HepG2 (cell line): ENCODE measurements at regions not wholly inside any gene's neighbourhood (a gene's known extent, or its start where the extent isn't known, plus 50 kb on each side); places are given as distances from the start of the nearest gene placed in this dataset.

Experiments used
- ATAD3A ChIP-seq: sonication (generic); formaldehyde crosslinking; IDR thresholded peaks from 2 replicates; pipeline ENCODE4 v1.4.0; 2020; ENCODE audit warnings: missing genetic modification reagents
- BRF2 ChIP-seq: sonication (generic); formaldehyde crosslinking; IDR thresholded peaks from 2 replicates; pipeline ENCODE4 v1.8.1; 2022; ENCODE audit warnings: mild to moderate bottlenecking, missing genetic modification reagents
- DPF2 ChIP-seq: sonication (generic); formaldehyde crosslinking; IDR thresholded peaks from 2 replicates; pipeline ENCODE4 v1.4.0; 2020; ENCODE audit warnings: mild to moderate bottlenecking, low read depth, missing genetic modification reagents, borderline replicate concordance
- FOSL1 ChIP-seq: sonication (generic); formaldehyde crosslinking; IDR thresholded peaks from 2 replicates; pipeline ENCODE4 v1.9.0; 2021; ENCODE audit warnings: missing genetic modification reagents, borderline replicate concordance
- HNF4A ChIP-seq: sonication (generic); formaldehyde crosslinking; IDR thresholded peaks from 2 replicates; pipeline ENCODE4 v1.4.0; 2020; ENCODE audit warnings: missing genetic modification reagents
- HNF4G ChIP-seq, 2 experiments: sonication (generic) in 1 of 2; formaldehyde crosslinking in 1 of 2; IDR thresholded peaks; 2 replicates each; pipeline versions ENCODE4 v1.4.0 to v1.6.1; 2011 to 2020; ENCODE audit warnings: borderline replicate concordance in 2 of 2, low read depth in 2 of 2, mild to moderate bottlenecking in 2 of 2, low read length in 1 of 2, missing genetic modification reagents in 1 of 2, moderate library complexity in 1 of 2
- HOXA5 ChIP-seq: sonication (generic); formaldehyde crosslinking; IDR thresholded peaks from 2 replicates; pipeline ENCODE4 v1.4.0; 2020; ENCODE audit warnings: missing genetic modification reagents
- JUN ChIP-seq: sonication (generic); formaldehyde crosslinking; IDR thresholded peaks from 2 replicates; pipeline ENCODE4 v1.4.0; 2020; ENCODE audit warnings: mild to moderate bottlenecking, missing genetic modification reagents
- KDM1A ChIP-seq: IDR thresholded peaks from 2 replicates; pipeline ENCODE4 v1.6.1; 2016; ENCODE audit warnings: missing compliant biosample characterization
- KMT2B ChIP-seq: IDR thresholded peaks from 2 replicates; pipeline ENCODE4 v1.6.1; 2016; ENCODE audit warnings: missing genetic modification reagents, missing compliant biosample characterization
- MAZ ChIP-seq, 2 experiments: sonication (generic) in 1 of 2; formaldehyde crosslinking in 1 of 2; IDR thresholded peaks; 2 replicates each; pipeline versions ENCODE4 v1.5.0 to v1.6.1; 2012 to 2020; ENCODE audit warnings: low read depth in 2 of 2, mild to moderate bottlenecking in 2 of 2, borderline replicate concordance in 1 of 2, improper control_type of control experiment in 1 of 2, low read length in 1 of 2, missing genetic modification reagents in 1 of 2, moderate library complexity in 1 of 2
- MED8 ChIP-seq: sonication (generic); formaldehyde crosslinking; IDR thresholded peaks from 2 replicates; pipeline ENCODE4 v1.8.1; 2023; ENCODE audit warnings: mild to moderate bottlenecking, missing genetic modification reagents; ENCODE audit not compliant: insufficient replicate concordance
- NR1H2 ChIP-seq: sonication (generic); formaldehyde crosslinking; IDR thresholded peaks from 2 replicates; pipeline ENCODE4 v1.8.1; 2022; ENCODE audit warnings: low read depth, missing genetic modification reagents, borderline replicate concordance
- ONECUT2 ChIP-seq: sonication (generic); formaldehyde crosslinking; IDR thresholded peaks from 2 replicates; pipeline ENCODE4 v1.4.0; 2020; ENCODE audit warnings: missing genetic modification reagents
- PRPF4 ChIP-seq: fragments of 200-400 bp; formaldehyde crosslinking; IDR thresholded peaks from 2 replicates; pipeline ENCODE4 v1.6.1; 2016; ENCODE audit warnings: low read length, low read depth; ENCODE audit not compliant: poor library complexity, severe bottlenecking
- SMC3 ChIP-seq: IDR thresholded peaks from 2 replicates; pipeline ENCODE4 v1.6.1; 2011; ENCODE audit warnings: low read length, improper control_type of control experiment
- SOX13 ChIP-seq, 3 experiments: fragments of 450-650 bp in 1 of 3; sonication (generic) in 1 of 3; formaldehyde crosslinking in 1 of 3; IDR thresholded peaks in 2 of 3; conservative IDR thresholded peaks in 1 of 3; 2 replicates each; pipeline versions ENCODE4 v1.5.0 to v1.6.1; 2016 to 2020; ENCODE audit warnings: antibody characterized with exemption in 1 of 3, mild to moderate bottlenecking in 1 of 3, missing compliant biosample characterization in 1 of 3, missing genetic modification reagents in 1 of 3, moderate library complexity in 1 of 3
- TARDBP ChIP-seq: sonication (generic); formaldehyde crosslinking; IDR thresholded peaks from 2 replicates; pipeline ENCODE4 v1.8.0; 2022; ENCODE audit warnings: mild to moderate bottlenecking, missing genetic modification reagents
- ZFP36 ChIP-seq: fragments of 150-350 bp; IDR thresholded peaks from 2 replicates; pipeline ENCODE4 v1.6.1; 2018; ENCODE audit warnings: borderline replicate concordance, low read length, low read depth; ENCODE audit not compliant: partially characterized antibody
- ZNF24 ChIP-seq: fragments of 450-650 bp; IDR thresholded peaks from 2 replicates; pipeline ENCODE4 v1.6.1; 2017; ENCODE audit warnings: antibody characterized with exemption, mild to moderate bottlenecking
- ZNF251 ChIP-seq: sonication (generic); formaldehyde crosslinking; IDR thresholded peaks from 2 replicates; pipeline ENCODE4 v1.9.0; 2021; ENCODE audit warnings: mild to moderate bottlenecking, missing genetic modification reagents
- ZNF253 ChIP-seq: sonication (generic); formaldehyde crosslinking; IDR thresholded peaks from 2 replicates; pipeline ENCODE4 v1.8.0; 2022; ENCODE audit warnings: mild to moderate bottlenecking, missing genetic modification reagents, borderline replicate concordance
- ZNF33A ChIP-seq: sonication (generic); formaldehyde crosslinking; IDR thresholded peaks from 2 replicates; pipeline ENCODE4 v1.5.1; 2020; ENCODE audit warnings: missing genetic modification reagents, mild to moderate bottlenecking, moderate library complexity, borderline replicate concordance
- ZNF414 ChIP-seq: sonication (generic); formaldehyde crosslinking; IDR thresholded peaks from 2 replicates; pipeline ENCODE4 v1.5.0; 2020; ENCODE audit warnings: missing genetic modification reagents
- ZNF580 ChIP-seq: IDR thresholded peaks from 2 replicates; pipeline ENCODE4 v1.6.1; 2016; ENCODE audit warnings: low read depth, borderline replicate concordance
- ZNF747 ChIP-seq: sonication (generic); formaldehyde crosslinking; IDR thresholded peaks from 2 replicates; pipeline ENCODE4 v1.8.1; 2023; ENCODE audit warnings: missing genetic modification reagents, mild to moderate bottlenecking, borderline replicate concordance
- ZNF773 ChIP-seq: sonication (generic); formaldehyde crosslinking; IDR thresholded peaks from 2 replicates; pipeline ENCODE4 v1.4.0; 2020; ENCODE audit warnings: missing genetic modification reagents, borderline replicate concordance
- ZSCAN21 ChIP-seq: sonication (generic); formaldehyde crosslinking; IDR thresholded peaks from 2 replicates; pipeline ENCODE4 v1.8.0; 2022; ENCODE audit warnings: mild to moderate bottlenecking, missing genetic modification reagents, moderate library complexity, borderline replicate concordance

- TF ChIP-seq NR1H2 (CRISPR knock-in tag) (no peak), FOSL1 (CRISPR knock-in tag) (no peak), ZSCAN21 (CRISPR knock-in tag) (no peak), ZNF414 (no peak), ZNF24 (no peak), ZNF580 (CRISPR knock-in tag) (0 out of 2 replicates have a peak, but pooled peaks have one; percentile 24), HNF4A (CRISPR knock-in tag) (peak; percentile 69), ZNF253 (CRISPR knock-in tag) (no peak), SOX13 (IDR thresholded peaks at IDR 0.05) (peak; percentile 89), SOX13 (CRISPR knock-in tag; conservative IDR thresholded peaks at IDR 0.05 in 1 of 2, IDR thresholded peaks at IDR 0.05 in 1 of 2) (peak in 1 of 2 experiments; percentile 98; a peak in 2 of 4 replicates), KDM1A (CRISPR knock-in tag) (no peak), HNF4G (IDR thresholded peaks at IDR 0.05; ENCODE audit: borderline replicate concordance, low read depth, low read length) (peak; percentile 37; the same call in 1 of the 2 replicates), HNF4G (CRISPR knock-in tag; IDR thresholded peaks at IDR 0.05; ENCODE audit: borderline replicate concordance, low read depth) (peak; percentile 48; the same call in 1 of the 2 replicates), ZFP36 (no peak), ONECUT2 (peak; percentile 93), SMC3 (no peak), HOXA5 (CRISPR knock-in tag) (no peak), BRF2 (CRISPR knock-in tag) (no peak), TARDBP (CRISPR knock-in tag) (no peak; the same call in 1 of the 2 replicates), PRPF4 (no peak), MED8 (CRISPR knock-in tag) (no peak), ATAD3A (no peak), DPF2 (CRISPR knock-in tag) (peak; percentile 66), KMT2B (no peak), MAZ (IDR thresholded peaks at IDR 0.05; ENCODE audit: borderline replicate concordance, low read depth, low read length) (no peak), MAZ (CRISPR knock-in tag; IDR thresholded peaks at IDR 0.05; ENCODE audit: low read depth) (no peak), JUN (CRISPR knock-in tag) (no peak), ZNF747 (CRISPR knock-in tag) (no peak), ZNF773 (CRISPR knock-in tag) (no peak), ZNF251 (CRISPR knock-in tag) (no peak), ZNF33A (CRISPR knock-in tag) (no peak)
Observed at GRCh38 chr15:53434174-53434678, 325.2 kb downstream of the WDR72 start (continued).
